Cardiac muscle cell (in vitro differentiated cells and primary cell): ENCODE measurements at regions not wholly inside any gene's neighbourhood (a gene's known extent, or its start where the extent isn't known, plus 50 kb on each side); places are given as distances from the start of the nearest gene placed in this dataset.
"Not testable (repeated sequence)": the region's sequence is repeated elsewhere in the genome, so short reads cannot be mapped to it uniquely, and the experiment has no call there.

Experiments used
- DNase-seq, 2 donors: peaks; one replicate each; pipeline versions ENCODE4 v3.0.0 to v3.0.0-alpha.2; 2010 to 2017; ENCODE audit warnings: low read depth in 1 of 2, low spot score in 1 of 2
- H3K27ac ChIP-seq: fragments of 200-600 bp; sonication (generic); 2 replicates; pipeline ENCODE4 v1.5.1; 2016
- H3K27me3 ChIP-seq: fragments of 200-600 bp; sonication (generic); 2 replicates; pipeline ENCODE4 v1.6.0; 2016; ENCODE audit warnings: control low read depth
- H3K36me3 ChIP-seq: fragments of 200-600 bp; sonication (generic); 2 replicates; pipeline ENCODE4 v1.5.1; 2016; ENCODE audit warnings: control low read depth
- H3K4me1 ChIP-seq: fragments of 200-600 bp; sonication (generic); 2 replicates; pipeline ENCODE4 v1.8.1; 2017; ENCODE audit warnings: low read depth, mild to moderate bottlenecking, mixed run types
- H3K4me3 ChIP-seq: fragments of 200-600 bp; sonication (generic); 2 replicates; pipeline ENCODE4 v1.5.1; 2016; ENCODE audit warnings: mild to moderate bottlenecking
- H3K9me3 ChIP-seq: fragments of 200-600 bp; sonication (generic); 2 replicates; pipeline ENCODE4 v1.5.1; 2017; ENCODE audit warnings: low read depth, mild to moderate bottlenecking, control low read depth
- TF ChIP-seq, protein P1 (sequence below): IDR thresholded peaks from 2 replicates; pipeline ENCODE4 v1.5.1; 2012; ENCODE audit warnings: low read depth, mild to moderate bottlenecking, low read length

GRCh38 chr5:162256711-162257110 is 189.1 kb downstream of the GABRG2 start:
- H3K36me3 ChIP-seq = no peaks in the 10 kb centered on the region
- no peaks in the 10 kb centered on the region for H3K9me3 ChIP-seq
- H3K27me3 ChIP-seq = no peaks in the 10 kb centered on the region
- DNase-seq = no peak
- H3K4me1 ChIP-seq = no peaks in the 10 kb centered on the region
- no peak overlapping the region for H3K4me3 ChIP-seq
- TF ChIP-seq, protein P1, sequence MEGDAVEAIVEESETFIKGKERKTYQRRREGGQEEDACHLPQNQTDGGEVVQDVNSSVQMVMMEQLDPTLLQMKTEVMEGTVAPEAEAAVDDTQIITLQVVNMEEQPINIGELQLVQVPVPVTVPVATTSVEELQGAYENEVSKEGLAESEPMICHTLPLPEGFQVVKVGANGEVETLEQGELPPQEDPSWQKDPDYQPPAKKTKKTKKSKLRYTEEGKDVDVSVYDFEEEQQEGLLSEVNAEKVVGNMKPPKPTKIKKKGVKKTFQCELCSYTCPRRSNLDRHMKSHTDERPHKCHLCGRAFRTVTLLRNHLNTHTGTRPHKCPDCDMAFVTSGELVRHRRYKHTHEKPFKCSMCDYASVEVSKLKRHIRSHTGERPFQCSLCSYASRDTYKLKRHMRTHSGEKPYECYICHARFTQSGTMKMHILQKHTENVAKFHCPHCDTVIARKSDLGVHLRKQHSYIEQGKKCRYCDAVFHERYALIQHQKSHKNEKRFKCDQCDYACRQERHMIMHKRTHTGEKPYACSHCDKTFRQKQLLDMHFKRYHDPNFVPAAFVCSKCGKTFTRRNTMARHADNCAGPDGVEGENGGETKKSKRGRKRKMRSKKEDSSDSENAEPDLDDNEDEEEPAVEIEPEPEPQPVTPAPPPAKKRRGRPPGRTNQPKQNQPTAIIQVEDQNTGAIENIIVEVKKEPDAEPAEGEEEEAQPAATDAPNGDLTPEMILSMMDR = no peak
- H3K27ac ChIP-seq = no peak overlapping the region

- no peak for DNase-seq
- H3K27me3 ChIP-seq = no peaks in the 10 kb centered on the region
- no peaks in the 10 kb centered on the region for H3K9me3 ChIP-seq
- no peaks in the 10 kb centered on the region for H3K4me1 ChIP-seq
- no peaks in the 10 kb centered on the region for H3K36me3 ChIP-seq
- no peak overlapping the region for H3K27ac ChIP-seq
- H3K4me3 ChIP-seq = no peak overlapping the region
- TF ChIP-seq, protein P1 = no peak
These were observed 201.3 kb downstream of the GABRG2 start for GRCh38 chr5:162268694-162269481.

- H3K4me1 ChIP-seq = no peaks in the 10 kb centered on the region
- H3K4me3 ChIP-seq = no peak overlapping the region
- TF ChIP-seq, protein P1 = no peak
- no peak overlapping the region for H3K27ac ChIP-seq
- no peak for DNase-seq
- no peaks in the 10 kb centered on the region for H3K9me3 ChIP-seq
- no peaks in the 10 kb centered on the region for H3K27me3 ChIP-seq
- no peaks in the 10 kb centered on the region for H3K36me3 ChIP-seq
These were observed 204.8 kb downstream of the GABRG2 start for GRCh38 chr5:162272417-162272816.

- no peaks in the 10 kb centered on the region for H3K9me3 ChIP-seq
- no peak for DNase-seq
- no peaks in the 10 kb centered on the region for H3K36me3 ChIP-seq
- no peak overlapping the region for H3K27ac ChIP-seq
- no peak overlapping the region for H3K4me3 ChIP-seq
- H3K4me1 ChIP-seq = no peaks in the 10 kb centered on the region
- TF ChIP-seq, protein P1 = no peak
- H3K27me3 ChIP-seq = no peaks in the 10 kb centered on the region
These were observed 207.1 kb downstream of the GABRG2 start for GRCh38 chr5:162274679-162275078.

- H3K36me3 ChIP-seq, H3K9me3 ChIP-seq, H3K4me1 ChIP-seq, DNase-seq, H3K27me3 ChIP-seq, H3K27ac ChIP-seq, H3K4me3 ChIP-seq: not testable (repeated sequence)
These were observed 207.8 kb downstream of the GABRG2 start for GRCh38 chr5:162275387-162275786.

DNA sequence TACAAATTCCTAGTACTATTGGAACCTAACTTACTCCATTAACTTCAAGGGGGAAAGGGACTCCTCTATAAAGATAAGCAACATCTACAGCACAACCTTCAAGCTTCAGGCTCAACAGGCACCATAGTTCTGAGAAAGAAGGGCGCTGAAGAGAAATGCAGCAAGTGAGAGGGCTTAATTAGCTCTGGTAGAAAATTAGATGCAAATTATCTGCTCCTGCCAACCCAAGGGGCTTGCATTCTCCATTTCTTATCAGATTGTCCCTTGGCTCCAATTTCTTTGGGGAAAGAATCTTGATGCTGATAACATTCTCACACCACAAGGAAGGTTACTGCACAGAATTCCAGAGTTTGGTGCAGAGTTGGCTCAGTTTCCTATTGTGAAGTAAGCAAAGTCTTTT is 214.6 kb downstream of the GABRG2 start:
- Histone ChIP-seq H3K9me3 (no peaks in the 10 kb centered on the region), H3K4me3 (no peak overlapping the region), H3K4me1 (peaks cover 7% of the 10 kb centered on the region), H3K36me3 (no peaks in the 10 kb centered on the region), H3K27me3 (no peaks in the 10 kb centered on the region), H3K27ac (no peak overlapping the region)
- TF ChIP-seq, protein P1 = no peak
- no peak for DNase-seq
